ENCODE measurements at regions not wholly inside any gene's neighbourhood (a gene's known extent, or its start where the extent isn't known, plus 50 kb on each side); places are given as distances from the start of the nearest gene placed in this dataset.
"Not testable (repeated sequence)": the region's sequence is repeated elsewhere in the genome, so short reads cannot be mapped to it uniquely, and the experiment has no call there.

- H3K4me3 Mint-ChIP-seq = no peak overlapping the region
- H3K27me3 Mint-ChIP-seq = peaks cover 14% of the 10 kb centered on the region
- H3K36me3 Mint-ChIP-seq = peaks cover 4% of the 10 kb centered on the region
- no peaks in the 10 kb centered on the region for H3K4me1 Mint-ChIP-seq
- no peak overlapping the region for H3K27ac Mint-ChIP-seq
- peaks cover 1 to 3% (median 2%) of the 10 kb centered on the region in 3 donors for H3K9me3 Mint-ChIP-seq
Observed at GRCh38 chr7:45294559-45294958, 137.0 kb downstream of the RAMP3 start.

- Mint-ChIP-seq H3K4me3 (no peak overlapping the region), H3K27me3 (peaks cover 14% of the 10 kb centered on the region), H3K4me1 (no peaks in the 10 kb centered on the region), H3K36me3 (peaks cover 4% of the 10 kb centered on the region), H3K9me3 (peaks cover 0 to 7% (median 5%) of the 10 kb centered on the region in 3 donors), H3K27ac (no peak overlapping the region)
Observed at GRCh38 chr7:45295222-45295621, 137.6 kb downstream of the RAMP3 start.

- Mint-ChIP-seq H3K4me1 (no peaks in the 10 kb centered on the region), H3K9me3 (peaks cover 2 to 16% (median 3%) of the 10 kb centered on the region in 3 donors), H3K4me3 (no peak overlapping the region), H3K27me3 (peaks cover 19% of the 10 kb centered on the region), H3K36me3 (peaks cover 4% of the 10 kb centered on the region), H3K27ac (no peak overlapping the region)
Observed at GRCh38 chr7:45296748-45297147, 139.2 kb downstream of the RAMP3 start.

- peaks cover 5 to 14% (median 12%) of the 10 kb centered on the region in 3 donors for H3K9me3 Mint-ChIP-seq
- H3K36me3 Mint-ChIP-seq = peaks cover 2% of the 10 kb centered on the region
- peaks cover 6% of the 10 kb centered on the region for H3K27me3 Mint-ChIP-seq
- H3K4me1 Mint-ChIP-seq = no peaks in the 10 kb centered on the region
- H3K4me3 Mint-ChIP-seq = no peak overlapping the region
- H3K27ac Mint-ChIP-seq = no peak overlapping the region
Observed at GRCh38 chr7:45306752-45307305, 149.2 kb downstream of the RAMP3 start.

- Mint-ChIP-seq H3K4me1 (no peaks in the 10 kb centered on the region), H3K4me3 (no peak overlapping the region), H3K27me3 (peaks cover 15% of the 10 kb centered on the region), H3K36me3 (peaks cover 2% of the 10 kb centered on the region), H3K27ac (no peak overlapping the region), H3K9me3 (peaks cover 7 to 18% (median 14%) of the 10 kb centered on the region in 3 donors)
Observed at GRCh38 chr7:45311597-45311996, 154.0 kb downstream of the RAMP3 start.

- H3K4me1 Mint-ChIP-seq, H3K36me3 Mint-ChIP-seq, H3K27ac Mint-ChIP-seq, H3K4me3 Mint-ChIP-seq: not testable (repeated sequence)
- Mint-ChIP-seq H3K9me3 (peaks cover 7 to 21% (median 13%) of the 10 kb centered on the region in 3 donors), H3K27me3 (peaks cover 18% of the 10 kb centered on the region)
Observed at GRCh38 chr7:45315512-45315911, 157.9 kb downstream of the RAMP3 start.

- peaks cover 5% of the 10 kb centered on the region for H3K27me3 Mint-ChIP-seq
- no peaks in the 10 kb centered on the region for H3K4me1 Mint-ChIP-seq
- H3K36me3 Mint-ChIP-seq = peaks cover 6% of the 10 kb centered on the region
- no peak overlapping the region for H3K4me3 Mint-ChIP-seq
- H3K27ac Mint-ChIP-seq = no peak overlapping the region
- peaks cover 0 to 3% (median 0%) of the 10 kb centered on the region in 3 donors for H3K9me3 Mint-ChIP-seq
Observed at GRCh38 chr7:45324683-45325237, 167.2 kb downstream of the RAMP3 start.

- H3K27ac Mint-ChIP-seq = no peak overlapping the region
- peaks cover 0 to 2% (median 0%) of the 10 kb centered on the region in 3 donors for H3K9me3 Mint-ChIP-seq
- H3K4me3 Mint-ChIP-seq = no peak overlapping the region
- peaks cover 5% of the 10 kb centered on the region for H3K27me3 Mint-ChIP-seq
- H3K36me3 Mint-ChIP-seq = peaks cover 6% of the 10 kb centered on the region
- H3K4me1 Mint-ChIP-seq = no peaks in the 10 kb centered on the region
Observed at GRCh38 chr7:45325378-45325777, 167.8 kb downstream of the RAMP3 start.

- H3K4me1 Mint-ChIP-seq = no peaks in the 10 kb centered on the region
Observed at GRCh38 chr7:45328403-45328981, 170.9 kb downstream of the RAMP3 start.

GRCh38 chr7:45331563-45331962, 174.0 kb downstream of the RAMP3 start:
- Mint-ChIP-seq H3K27ac (no peak overlapping the region), H3K36me3 (peaks cover 2% of the 10 kb centered on the region), H3K9me3 (peaks cover 7 to 22% (median 8%) of the 10 kb centered on the region in 3 donors), H3K4me3 (no peak overlapping the region), H3K27me3 (peaks cover 15% of the 10 kb centered on the region), H3K4me1 (no peaks in the 10 kb centered on the region)

More at GRCh38 chr7:45328403-45328981, 170.9 kb downstream of the RAMP3 start:
- H3K9me3 Mint-ChIP-seq = peaks cover 5 to 13% (median 7%) of the 10 kb centered on the region in 3 donors
- H3K36me3 Mint-ChIP-seq = peaks cover 6% of the 10 kb centered on the region
- no peak overlapping the region for H3K4me3 Mint-ChIP-seq
- H3K27me3 Mint-ChIP-seq = peaks cover 7% of the 10 kb centered on the region
- H3K27ac Mint-ChIP-seq = no peak overlapping the region

- Mint-ChIP-seq H3K9me3 (peaks cover 7 to 22% (median 8%) of the 10 kb centered on the region in 3 donors), H3K27me3 (peaks cover 10% of the 10 kb centered on the region)
- not testable (repeated sequence) for H3K27ac Mint-ChIP-seq, H3K36me3 Mint-ChIP-seq, H3K4me1 Mint-ChIP-seq, H3K4me3 Mint-ChIP-seq
Observed at GRCh38 chr7:45335024-45335423, 177.4 kb downstream of the RAMP3 start.

- H3K27ac Mint-ChIP-seq = no peak overlapping the region
- no peaks in the 10 kb centered on the region for H3K36me3 Mint-ChIP-seq
- no peaks in the 10 kb centered on the region for H3K27me3 Mint-ChIP-seq
Observed at GRCh38 chr7:45342236-45342635, 184.6 kb downstream of the RAMP3 start.

GRCh38 chr7:45343746-45344145, 186.2 kb downstream of the RAMP3 start:
- H3K4me3 Mint-ChIP-seq = no peak overlapping the region
- no peak overlapping the region for H3K27ac Mint-ChIP-seq
- H3K36me3 Mint-ChIP-seq = no peaks in the 10 kb centered on the region
- H3K4me1 Mint-ChIP-seq = peaks cover 0 to 2% (median 0%) of the 10 kb centered on the region in 3 donors
- H3K9me3 Mint-ChIP-seq = peaks cover 0 to 4% (median 0%) of the 10 kb centered on the region in 3 donors
- peaks cover 2% of the 10 kb centered on the region for H3K27me3 Mint-ChIP-seq

More at GRCh38 chr7:45342236-45342635, 184.6 kb downstream of the RAMP3 start:
- Mint-ChIP-seq H3K4me1 (peaks cover 0 to 2% (median 0%) of the 10 kb centered on the region in 3 donors), H3K4me3 (no peak overlapping the region), H3K9me3 (peaks cover 0 to 4% (median 0%) of the 10 kb centered on the region in 3 donors)

GRCh38 chr7:45347804-45348203, 190.2 kb downstream of the RAMP3 start:
- no peak overlapping the region for H3K27ac Mint-ChIP-seq
- H3K4me1 Mint-ChIP-seq = no peaks in the 10 kb centered on the region
- H3K9me3 Mint-ChIP-seq = peaks cover 0 to 2% (median 2%) of the 10 kb centered on the region in 3 donors
- H3K4me3 Mint-ChIP-seq = no peak overlapping the region
- H3K36me3 Mint-ChIP-seq = no peaks in the 10 kb centered on the region
- H3K27me3 Mint-ChIP-seq = peaks cover 2% of the 10 kb centered on the region

GRCh38 chr7:45349090-45349489, 191.5 kb downstream of the RAMP3 start:
- H3K4me1 Mint-ChIP-seq = no peaks in the 10 kb centered on the region
- H3K9me3 Mint-ChIP-seq = peaks cover 0 to 2% (median 2%) of the 10 kb centered on the region in 3 donors
- peaks cover 3% of the 10 kb centered on the region for H3K27me3 Mint-ChIP-seq
- no peaks in the 10 kb centered on the region for H3K36me3 Mint-ChIP-seq
- no peak overlapping the region for H3K27ac Mint-ChIP-seq
- no peak overlapping the region for H3K4me3 Mint-ChIP-seq

- no peak overlapping the region for H3K4me3 Mint-ChIP-seq
- peaks cover 0 to 2% (median 2%) of the 10 kb centered on the region in 3 donors for H3K9me3 Mint-ChIP-seq
- no peak overlapping the region for H3K27ac Mint-ChIP-seq
- H3K27me3 Mint-ChIP-seq = peaks cover 3% of the 10 kb centered on the region
- H3K36me3 Mint-ChIP-seq = no peaks in the 10 kb centered on the region
- no peaks in the 10 kb centered on the region for H3K4me1 Mint-ChIP-seq
Observed at GRCh38 chr7:45350896-45351295, 193.3 kb downstream of the RAMP3 start.
